ENCODE measurements at regions not wholly inside any gene's neighbourhood (a gene's known extent, or its start where the extent isn't known, plus 50 kb on each side); places are given as distances from the start of the nearest gene placed in this dataset.

DNA sequence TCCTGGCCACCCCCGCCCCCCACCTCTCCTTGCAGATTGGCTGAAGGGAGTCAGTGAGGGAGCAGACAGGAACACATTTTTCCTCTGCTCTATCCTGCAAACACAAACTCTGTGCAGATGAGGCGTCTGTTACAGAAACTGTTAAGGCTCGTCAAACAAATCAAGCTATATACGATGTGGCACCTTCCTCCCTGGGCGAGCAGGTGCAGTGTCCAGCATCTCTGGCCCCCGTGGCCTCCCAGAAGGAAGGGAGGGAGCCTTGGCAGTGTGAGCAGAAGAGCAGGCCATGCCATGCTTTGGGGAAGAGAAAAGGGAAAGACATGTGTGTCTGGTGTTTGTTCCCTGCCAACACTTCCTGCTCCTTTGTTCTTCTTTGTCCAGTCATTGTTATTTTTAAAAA is 267.8 kb downstream of the UTP18 start:
- POLR2A ChIA-PET: no interaction called here
- CTCF ChIA-PET (ENCODE audit: low intra/inter-chr PET ratio): no interaction called here
- no peaks in the 10 kb centered on the region for H3K4me1 ChIP-seq (replicated peaks in 1 of 2; ENCODE audit: control insufficient read depth in 2 of 2, insufficient read depth in 2 of 2, low read length in 2 of 2)
- TF ChIP-seq HOXB6 (CRISPR knock-in tag; IDR thresholded peaks at IDR 0.05; ENCODE audit: borderline replicate concordance) (no peak), TCFL5 (CRISPR knock-in tag; conservative IDR thresholded peaks at IDR 0.05) (no peak), FIP1L1 (IDR thresholded peaks at IDR 0.05; ENCODE audit: low read depth, low read length, poor library complexity, severe bottlenecking) (no peak), EP400 (IDR thresholded peaks at IDR 0.05) (no peak), PCBP2 (IDR thresholded peaks at IDR 0.05; ENCODE audit: low read depth, low read length, poor library complexity, severe bottlenecking) (no peak), ZKSCAN3 (CRISPR knock-in tag; IDR thresholded peaks at IDR 0.05) (no peak)
- TF ChIP-seq, protein P1, sequence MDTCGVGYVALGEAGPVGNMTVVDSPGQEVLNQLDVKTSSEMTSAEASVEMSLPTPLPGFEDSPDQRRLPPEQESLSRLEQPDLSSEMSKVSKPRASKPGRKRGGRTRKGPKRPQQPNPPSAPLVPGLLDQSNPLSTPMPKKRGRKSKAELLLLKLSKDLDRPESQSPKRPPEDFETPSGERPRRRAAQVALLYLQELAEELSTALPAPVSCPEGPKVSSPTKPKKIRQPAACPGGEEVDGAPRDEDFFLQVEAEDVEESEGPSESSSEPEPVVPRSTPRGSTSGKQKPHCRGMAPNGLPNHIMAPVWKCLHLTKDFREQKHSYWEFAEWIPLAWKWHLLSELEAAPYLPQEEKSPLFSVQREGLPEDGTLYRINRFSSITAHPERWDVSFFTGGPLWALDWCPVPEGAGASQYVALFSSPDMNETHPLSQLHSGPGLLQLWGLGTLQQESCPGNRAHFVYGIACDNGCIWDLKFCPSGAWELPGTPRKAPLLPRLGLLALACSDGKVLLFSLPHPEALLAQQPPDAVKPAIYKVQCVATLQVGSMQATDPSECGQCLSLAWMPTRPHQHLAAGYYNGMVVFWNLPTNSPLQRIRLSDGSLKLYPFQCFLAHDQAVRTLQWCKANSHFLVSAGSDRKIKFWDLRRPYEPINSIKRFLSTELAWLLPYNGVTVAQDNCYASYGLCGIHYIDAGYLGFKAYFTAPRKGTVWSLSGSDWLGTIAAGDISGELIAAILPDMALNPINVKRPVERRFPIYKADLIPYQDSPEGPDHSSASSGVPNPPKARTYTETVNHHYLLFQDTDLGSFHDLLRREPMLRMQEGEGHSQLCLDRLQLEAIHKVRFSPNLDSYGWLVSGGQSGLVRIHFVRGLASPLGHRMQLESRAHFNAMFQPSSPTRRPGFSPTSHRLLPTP (IDR thresholded peaks at IDR 0.05; ENCODE audit: borderline replicate concordance, extremely low read depth, insufficient read length): no peak
- TF ChIP-seq, protein P2, sequence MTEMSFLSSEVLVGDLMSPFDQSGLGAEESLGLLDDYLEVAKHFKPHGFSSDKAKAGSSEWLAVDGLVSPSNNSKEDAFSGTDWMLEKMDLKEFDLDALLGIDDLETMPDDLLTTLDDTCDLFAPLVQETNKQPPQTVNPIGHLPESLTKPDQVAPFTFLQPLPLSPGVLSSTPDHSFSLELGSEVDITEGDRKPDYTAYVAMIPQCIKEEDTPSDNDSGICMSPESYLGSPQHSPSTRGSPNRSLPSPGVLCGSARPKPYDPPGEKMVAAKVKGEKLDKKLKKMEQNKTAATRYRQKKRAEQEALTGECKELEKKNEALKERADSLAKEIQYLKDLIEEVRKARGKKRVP (CRISPR knock-in tag; IDR thresholded peaks at IDR 0.05): no peak

More for the DNA sequence above, 267.8 kb downstream of the UTP18 start:
- Histone ChIP-seq H3K9me1 (ENCODE audit: control insufficient read depth, insufficient read depth, low read length) (no peaks in the 10 kb centered on the region), H3K4me3 (no peak overlapping the region), H3K9me3 (replicated peaks; ENCODE audit: control insufficient read depth, insufficient read depth, low read depth, low read length) (no peaks in the 10 kb centered on the region), H3K4me2 (ENCODE audit: insufficient read depth, low read length) (no peak overlapping the region), H3K79me2 (ENCODE audit: control insufficient read depth, insufficient read depth, low read length) (no peaks in the 10 kb centered on the region), H3K27ac (ENCODE audit: extremely low read depth, low read depth, low read length) (no peak overlapping the region), H3K36me3 (ENCODE audit: control insufficient read depth, insufficient read depth, low read length) (no peaks in the 10 kb centered on the region), H2AFZ (ENCODE audit: low read depth, low read length) (no peak overlapping the region), H3K9ac (ENCODE audit: insufficient read depth in 1 of 2, low read depth in 2 of 2, low read length in 2 of 2) (no peak overlapping the region), H3K27me3 (ENCODE audit: control insufficient read depth in 2 of 2, insufficient read depth in 2 of 2, low read length in 2 of 2) (no peaks in the 10 kb centered on the region), H4K20me1 (replicated peaks; ENCODE audit: control insufficient read depth, insufficient read depth, low read length) (no peaks in the 10 kb centered on the region)
- no TSS peak for BruUV-seq (replicated peaks)
- no peak for FAIRE-seq
- in situ Hi-C loops (cut with MboI) (no loop called here), intact Hi-C loops (cut with micrococcal nuclease) (no loop called here)
- no peak for ATAC-seq
- DNase-seq (ENCODE audit: extremely low read depth in 1 of 4, low spot score in 3 of 4): no peak
- 0% methylated on average over 6 of the region's 6 CpGs for WGBS (ENCODE audit: insufficient coverage, low coverage, missing lambda C conversion rate)
